ENCODE measurements at regions not wholly inside any gene's neighbourhood (a gene's known extent, or its start where the extent isn't known, plus 50 kb on each side); places are given as distances from the start of the nearest gene placed in this dataset.
"Not testable (repeated sequence)": the region's sequence is repeated elsewhere in the genome, so short reads cannot be mapped to it uniquely, and the experiment has no call there.

GRCh38 chr4:140223056-140223810 lies 69.2 kb upstream of the MAML3 start:
- peaks cover 7% of the 10 kb centered on the region for H3K4me1 ChIP-seq (ENCODE audit: insufficient read depth, low read length)
- no peaks in the 10 kb centered on the region for H3K36me3 ChIP-seq (ENCODE audit: insufficient read depth, low read length)
- no peak overlapping the region for H3K9ac ChIP-seq (ENCODE audit: low read depth, low read length)
- H3K9me3 ChIP-seq (ENCODE audit: control insufficient read depth, insufficient read depth, low read length): no peaks in the 10 kb centered on the region

GRCh38 chr4:140222171-140222570 lies 68.2 kb upstream of the MAML3 start:
- Histone ChIP-seq H3K9me3 (ENCODE audit: control insufficient read depth, insufficient read depth, low read length) (no peaks in the 10 kb centered on the region), H3K9ac (ENCODE audit: low read depth, low read length) (no peak overlapping the region), H3K36me3 (ENCODE audit: insufficient read depth, low read length) (no peaks in the 10 kb centered on the region), H3K4me1 (ENCODE audit: insufficient read depth, low read length) (peaks cover 7% of the 10 kb centered on the region)

- no peak overlapping the region for H3K9ac ChIP-seq (ENCODE audit: low read depth, low read length)
- H3K9me3 ChIP-seq (ENCODE audit: control insufficient read depth, insufficient read depth, low read length): no peaks in the 10 kb centered on the region
- no peaks in the 10 kb centered on the region for H3K36me3 ChIP-seq (ENCODE audit: insufficient read depth, low read length)
- peaks cover 7% of the 10 kb centered on the region for H3K4me1 ChIP-seq (ENCODE audit: insufficient read depth, low read length)
Measured at GRCh38 chr4:140220058-140220457, 66.1 kb upstream of the MAML3 start.

GRCh38 chr4:140219567-140219966 lies 65.6 kb upstream of the MAML3 start:
- Histone ChIP-seq H3K9ac (ENCODE audit: low read depth, low read length) (no peak overlapping the region), H3K36me3 (ENCODE audit: insufficient read depth, low read length) (no peaks in the 10 kb centered on the region)

GRCh38 chr4:140219070-140219469 lies 65.1 kb upstream of the MAML3 start:
- not testable (repeated sequence) for H3K4me1 ChIP-seq (ENCODE audit: insufficient read depth, low read length); H3K36me3 ChIP-seq (ENCODE audit: insufficient read depth, low read length); H3K9ac ChIP-seq (ENCODE audit: low read depth, low read length); H3K9me3 ChIP-seq (ENCODE audit: control insufficient read depth, insufficient read depth, low read length)

More at GRCh38 chr4:140219567-140219966, 65.6 kb upstream of the MAML3 start:
- H3K9me3 ChIP-seq (ENCODE audit: control insufficient read depth, insufficient read depth, low read length): no peaks in the 10 kb centered on the region
- H3K4me1 ChIP-seq (ENCODE audit: insufficient read depth, low read length): peaks cover 7% of the 10 kb centered on the region

- Histone ChIP-seq H3K36me3 (ENCODE audit: insufficient read depth, low read length) (no peaks in the 10 kb centered on the region), H3K4me1 (ENCODE audit: insufficient read depth, low read length) (peaks cover 16% of the 10 kb centered on the region), H3K9me3 (ENCODE audit: control insufficient read depth, insufficient read depth, low read length) (no peaks in the 10 kb centered on the region), H3K9ac (ENCODE audit: low read depth, low read length) (no peak overlapping the region)
Measured at GRCh38 chr4:140213749-140214148, 59.8 kb upstream of the MAML3 start.

GRCh38 chr4:140213116-140213515 lies 59.1 kb upstream of the MAML3 start:
- H3K36me3 ChIP-seq (ENCODE audit: insufficient read depth, low read length): no peaks in the 10 kb centered on the region
- peaks cover 16% of the 10 kb centered on the region for H3K4me1 ChIP-seq (ENCODE audit: insufficient read depth, low read length)
- H3K9me3 ChIP-seq (ENCODE audit: control insufficient read depth, insufficient read depth, low read length): no peaks in the 10 kb centered on the region
- no peak overlapping the region for H3K9ac ChIP-seq (ENCODE audit: low read depth, low read length)

- H3K9ac ChIP-seq (ENCODE audit: low read depth, low read length): no peak overlapping the region
Measured at GRCh38 chr4:140212646-140213045, 58.7 kb upstream of the MAML3 start.

GRCh38 chr4:140212194-140212593 lies 58.2 kb upstream of the MAML3 start:
- Histone ChIP-seq H3K4me1 (ENCODE audit: insufficient read depth, low read length) (peaks cover 16% of the 10 kb centered on the region), H3K36me3 (ENCODE audit: insufficient read depth, low read length) (no peaks in the 10 kb centered on the region), H3K9ac (ENCODE audit: low read depth, low read length) (no peak overlapping the region), H3K9me3 (ENCODE audit: control insufficient read depth, insufficient read depth, low read length) (no peaks in the 10 kb centered on the region)

More at GRCh38 chr4:140212646-140213045, 58.7 kb upstream of the MAML3 start:
- Histone ChIP-seq H3K36me3 (ENCODE audit: insufficient read depth, low read length) (no peaks in the 10 kb centered on the region), H3K9me3 (ENCODE audit: control insufficient read depth, insufficient read depth, low read length) (no peaks in the 10 kb centered on the region), H3K4me1 (ENCODE audit: insufficient read depth, low read length) (peaks cover 16% of the 10 kb centered on the region)

GRCh38 chr4:140211693-140212092 lies 57.7 kb upstream of the MAML3 start:
- Histone ChIP-seq H3K9me3 (ENCODE audit: control insufficient read depth, insufficient read depth, low read length) (no peaks in the 10 kb centered on the region), H3K4me1 (ENCODE audit: insufficient read depth, low read length) (peaks cover 16% of the 10 kb centered on the region), H3K9ac (ENCODE audit: low read depth, low read length) (no peak overlapping the region), H3K36me3 (ENCODE audit: insufficient read depth, low read length) (no peaks in the 10 kb centered on the region)

- no peaks in the 10 kb centered on the region for H3K9me3 ChIP-seq (ENCODE audit: control insufficient read depth, insufficient read depth, low read length)
- no peak overlapping the region for H3K9ac ChIP-seq (ENCODE audit: low read depth, low read length)
- H3K4me1 ChIP-seq (ENCODE audit: insufficient read depth, low read length): peaks cover 16% of the 10 kb centered on the region
- H3K36me3 ChIP-seq (ENCODE audit: insufficient read depth, low read length): no peaks in the 10 kb centered on the region
Measured at GRCh38 chr4:140211161-140211560, 57.2 kb upstream of the MAML3 start.

- Histone ChIP-seq H3K4me1 (ENCODE audit: insufficient read depth, low read length) (peaks cover 16% of the 10 kb centered on the region), H3K9ac (ENCODE audit: low read depth, low read length) (no peak overlapping the region), H3K9me3 (ENCODE audit: control insufficient read depth, insufficient read depth, low read length) (no peaks in the 10 kb centered on the region), H3K36me3 (ENCODE audit: insufficient read depth, low read length) (no peaks in the 10 kb centered on the region)
Measured at GRCh38 chr4:140208921-140209320, 54.9 kb upstream of the MAML3 start.
